ENCODE measurements at regions not wholly inside any gene's neighbourhood (a gene's known extent, or its start where the extent isn't known, plus 50 kb on each side); places are given as distances from the start of the nearest gene placed in this dataset.

- TF ChIP-seq, protein P1, sequence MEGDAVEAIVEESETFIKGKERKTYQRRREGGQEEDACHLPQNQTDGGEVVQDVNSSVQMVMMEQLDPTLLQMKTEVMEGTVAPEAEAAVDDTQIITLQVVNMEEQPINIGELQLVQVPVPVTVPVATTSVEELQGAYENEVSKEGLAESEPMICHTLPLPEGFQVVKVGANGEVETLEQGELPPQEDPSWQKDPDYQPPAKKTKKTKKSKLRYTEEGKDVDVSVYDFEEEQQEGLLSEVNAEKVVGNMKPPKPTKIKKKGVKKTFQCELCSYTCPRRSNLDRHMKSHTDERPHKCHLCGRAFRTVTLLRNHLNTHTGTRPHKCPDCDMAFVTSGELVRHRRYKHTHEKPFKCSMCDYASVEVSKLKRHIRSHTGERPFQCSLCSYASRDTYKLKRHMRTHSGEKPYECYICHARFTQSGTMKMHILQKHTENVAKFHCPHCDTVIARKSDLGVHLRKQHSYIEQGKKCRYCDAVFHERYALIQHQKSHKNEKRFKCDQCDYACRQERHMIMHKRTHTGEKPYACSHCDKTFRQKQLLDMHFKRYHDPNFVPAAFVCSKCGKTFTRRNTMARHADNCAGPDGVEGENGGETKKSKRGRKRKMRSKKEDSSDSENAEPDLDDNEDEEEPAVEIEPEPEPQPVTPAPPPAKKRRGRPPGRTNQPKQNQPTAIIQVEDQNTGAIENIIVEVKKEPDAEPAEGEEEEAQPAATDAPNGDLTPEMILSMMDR (conservative IDR thresholded peaks at IDR 0.05) = no peak
- TF ChIP-seq ZFX (IDR thresholded peaks at IDR 0.05) = no peak
Observed at GRCh38 chr2:151087377-151087776, 174.3 kb downstream of the RBM43 start.
